Erythroblast (primary cell): ENCODE measurements at regions not wholly inside any gene's neighbourhood (a gene's known extent, or its start where the extent isn't known, plus 50 kb on each side); places are given as distances from the start of the nearest gene placed in this dataset.
"Not testable (repeated sequence)": the region's sequence is repeated elsewhere in the genome, so short reads cannot be mapped to it uniquely, and the experiment has no call there.

ENCODE experiments used
- DNase-seq, 2 experiments: peaks; one replicate each; lab custom pipeline; 2025; lab: John Stamatoyannopoulos, UW
- GATA1 ChIP-seq: IDR thresholded peaks from 2 replicates; pipeline ENCODE4 v1.6.1; 2011; ENCODE audit warnings: low read depth, mild to moderate bottlenecking, control low read depth, low read length, moderate library complexity
- POLR2A ChIP-seq: IDR thresholded peaks from 2 replicates; pipeline ENCODE4 v1.6.1; 2011; ENCODE audit warnings: mild to moderate bottlenecking, low read length

GRCh38 chr1:199247891-199248290 lies 609.1 kb downstream of the PTPRC start:
- TF ChIP-seq POLR2A (no peak), GATA1 (no peak)
- no peak for DNase-seq

- not testable (repeated sequence) for DNase-seq
These were observed 615.2 kb downstream of the PTPRC start for GRCh38 chr1:199254040-199254439.

GRCh38 chr1:199261328-199261727 lies 622.5 kb downstream of the PTPRC start:
- no peak for TF ChIP-seq GATA1
- TF ChIP-seq POLR2A, result no peak
- DNase-seq, result no peak

DNA sequence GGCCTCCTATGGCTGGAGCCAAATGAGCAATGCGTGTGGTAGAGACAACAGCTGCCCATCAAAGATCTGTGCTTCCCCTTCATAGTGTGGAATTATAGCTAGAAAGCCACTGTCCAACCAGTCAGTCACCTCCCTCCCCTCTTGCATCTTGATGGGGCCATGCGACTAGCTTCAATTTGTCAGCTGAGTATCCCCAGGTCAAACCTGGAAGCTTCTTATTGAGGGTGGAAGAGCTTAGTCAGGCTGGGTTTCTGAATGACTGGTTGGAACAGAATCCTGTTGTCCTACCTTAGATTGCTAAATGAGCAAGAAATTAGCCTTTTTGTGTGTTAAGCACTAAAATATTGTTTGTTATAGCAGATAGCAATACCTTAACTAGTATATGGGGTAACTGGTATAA lies 625.4 kb downstream of the PTPRC start:
- DNase-seq, result no peak
- TF ChIP-seq POLR2A (no peak), GATA1 (no peak)

- no peak for DNase-seq
- TF ChIP-seq GATA1, result no peak
- no peak for TF ChIP-seq POLR2A
These were observed 626.1 kb downstream of the PTPRC start for GRCh38 chr1:199264911-199265310.

- DNase-seq, result no peak
- TF ChIP-seq GATA1 (no peak), POLR2A (no peak)
These were observed 626.5 kb downstream of the PTPRC start for GRCh38 chr1:199265319-199265718.

GRCh38 chr1:199269241-199269640 lies 630.4 kb downstream of the PTPRC start:
- TF ChIP-seq POLR2A (no peak), GATA1 (no peak)
- no peak for DNase-seq

DNA sequence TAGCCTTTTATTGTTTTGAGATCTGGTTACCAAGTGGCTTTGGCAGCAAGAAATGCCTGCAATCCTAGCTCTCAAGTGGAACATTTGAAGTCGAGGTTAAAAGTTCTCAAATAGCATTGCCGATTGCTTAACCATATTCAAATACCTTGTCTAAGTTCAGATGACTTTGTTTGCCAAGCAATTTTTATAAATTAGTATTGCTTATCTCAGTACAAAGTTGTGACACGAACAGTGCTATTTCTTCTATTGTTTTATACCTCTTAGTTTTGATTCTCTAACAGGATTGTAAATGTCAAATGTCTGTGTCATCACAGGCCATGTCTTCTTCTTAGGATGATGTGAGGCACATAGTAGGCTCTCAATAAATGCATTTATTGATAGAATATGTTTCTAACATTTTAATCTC lies 633.3 kb downstream of the PTPRC start:
- no peak for TF ChIP-seq POLR2A
- TF ChIP-seq GATA1, result no peak
- DNase-seq, result no peak

- no peak for DNase-seq
- no peak for TF ChIP-seq POLR2A
- no peak for TF ChIP-seq GATA1
These were observed 633.8 kb downstream of the PTPRC start for GRCh38 chr1:199272628-199273086.

GRCh38 chr1:199273837-199274379 lies 635.1 kb downstream of the PTPRC start:
- TF ChIP-seq POLR2A (no peak), GATA1 (no peak)
- no peak for DNase-seq

DNA sequence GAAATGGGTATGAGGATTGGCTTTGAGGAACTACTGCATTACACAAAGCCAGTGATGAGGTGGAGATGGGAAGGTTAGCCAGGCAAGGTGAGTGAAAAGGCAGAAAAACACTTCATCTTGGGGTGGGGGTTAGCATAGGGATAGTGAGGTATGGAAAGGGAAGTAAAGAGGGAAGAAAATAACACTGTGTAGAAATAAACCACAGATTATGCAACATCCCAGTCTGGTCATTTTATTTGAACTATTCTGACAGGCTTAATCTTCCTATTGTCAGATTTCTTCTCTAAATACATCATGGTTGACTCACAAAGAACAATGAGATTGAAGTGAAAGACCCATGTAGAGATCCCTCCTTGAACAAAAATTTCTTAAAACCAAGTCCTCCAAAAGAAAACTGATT lies 640.2 kb downstream of the PTPRC start:
- DNase-seq, result no peak
- TF ChIP-seq POLR2A (no peak), GATA1 (no peak)

- no peak for DNase-seq
- TF ChIP-seq POLR2A, result no peak
- TF ChIP-seq GATA1, result no peak
These were observed 641.2 kb downstream of the PTPRC start for GRCh38 chr1:199279872-199280645.

DNA sequence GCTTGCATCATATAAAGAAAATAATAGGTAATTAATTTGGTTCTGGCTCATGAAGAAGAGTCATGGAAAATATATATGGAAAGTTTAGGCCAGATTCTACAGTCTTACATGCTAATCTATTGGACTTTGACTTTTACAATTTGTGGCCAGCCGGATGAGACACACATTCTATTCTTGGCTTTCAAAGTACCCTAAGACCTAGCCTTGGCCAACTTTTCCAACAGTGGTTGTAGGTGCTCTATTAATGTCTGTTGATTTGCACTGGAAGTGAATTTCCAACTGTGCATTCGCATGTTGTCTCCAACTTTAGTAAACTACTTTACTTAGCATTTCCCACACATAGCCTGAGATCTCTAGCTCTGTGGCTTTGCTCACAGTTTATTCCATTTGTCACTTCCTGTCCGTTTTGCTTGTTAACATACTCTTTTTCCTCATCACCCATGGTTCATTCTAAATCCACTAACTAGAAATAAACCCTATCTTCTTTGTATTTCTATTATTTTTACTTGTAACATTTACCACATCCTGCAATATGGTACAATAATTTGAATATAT lies 644.0 kb downstream of the PTPRC start:
- TF ChIP-seq GATA1 (no peak), POLR2A (no peak)
- DNase-seq, result no peak

DNA sequence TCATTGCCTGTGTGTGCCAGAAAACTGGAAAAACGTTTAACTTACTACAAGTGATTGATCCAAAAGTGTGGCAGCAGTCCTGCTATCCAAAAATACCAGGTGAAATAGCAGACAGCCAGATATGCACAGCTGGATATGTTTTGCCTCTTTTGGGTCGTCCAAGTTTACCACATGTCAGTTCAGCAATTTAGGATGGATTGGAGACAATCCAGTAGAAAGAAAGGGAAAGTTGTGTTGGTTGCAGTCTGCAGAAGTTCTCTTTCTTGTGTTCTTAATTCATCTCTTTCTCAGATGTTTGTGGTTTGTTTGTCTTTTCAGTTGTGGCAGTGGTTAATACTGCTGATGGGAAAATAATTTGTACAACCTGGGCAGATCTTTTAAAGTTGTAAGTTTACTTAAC lies 645.0 kb downstream of the PTPRC start:
- DNase-seq, result no peak
- TF ChIP-seq GATA1 (no peak), POLR2A (no peak)

DNA sequence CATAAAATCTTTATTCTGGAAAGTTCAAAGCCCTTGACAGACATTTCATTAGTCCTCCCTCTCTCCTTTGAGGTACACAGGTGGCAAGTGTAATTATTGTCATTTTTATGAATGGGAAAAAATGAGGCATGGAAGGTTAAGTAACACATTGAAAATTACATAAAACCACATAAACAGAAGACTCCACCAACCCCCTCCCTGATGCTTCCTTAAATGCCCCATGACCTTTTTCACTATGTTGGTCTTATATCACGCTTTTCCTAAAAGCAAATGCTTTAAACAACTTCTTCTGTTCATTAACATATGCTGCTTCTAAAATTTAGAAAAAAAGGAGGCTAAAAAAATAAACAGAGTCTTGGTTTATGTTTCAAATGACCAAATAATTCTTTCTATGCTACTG lies 648.4 kb downstream of the PTPRC start:
- no peak for DNase-seq
- TF ChIP-seq POLR2A, result no peak
- no peak for TF ChIP-seq GATA1
